Transverse colon (tissue), 4 donors: ENCODE measurements at regions not wholly inside any gene's neighbourhood (a gene's known extent, or its start where the extent isn't known, plus 50 kb on each side); places are given as distances from the start of the nearest gene placed in this dataset.

Experiments used
- DNase-seq: peaks from one replicate; pipeline ENCODE4 v3.0.0-alpha.2; 2019
- H3K27ac ChIP-seq, 4 donors: fragments of 200-600 bp; sonication (generic); 2 replicates each; pipeline ENCODE4 v1.5.1; 2016 to 2018; ENCODE audit warnings: inconsistent platforms in 4 of 4
- H3K27me3 ChIP-seq: fragments of 200-600 bp; sonication (generic); 2 replicates; pipeline ENCODE4 v1.5.1; 2017; ENCODE audit warnings: inconsistent platforms
- H3K36me3 ChIP-seq, 4 donors: fragments of 200-600 bp; sonication (generic); 2 replicates each; pipeline ENCODE4 v1.5.1; 2017 to 2019; ENCODE audit warnings: inconsistent platforms in 4 of 4
- H3K4me1 ChIP-seq, 4 donors: fragments of 200-600 bp; sonication (generic); 2 replicates each; pipeline ENCODE4 v1.5.1; 2017 to 2020; ENCODE audit warnings: inconsistent platforms in 4 of 4
- H3K4me3 ChIP-seq, 4 donors: fragments of 200-600 bp; sonication (generic); 1 replicate in 1 of 4; 2 replicates in 3 of 4; pipeline versions ENCODE4 v1.5.1 to v1.6.1; 2017 to 2019; ENCODE audit warnings: inconsistent platforms in 4 of 4
- H3K9me3 ChIP-seq, 2 donors: fragments of 200-600 bp; sonication (generic); 2 replicates each; pipeline ENCODE4 v1.5.1; 2017 to 2019; ENCODE audit warnings: inconsistent platforms in 2 of 2
- CTCF ChIP-seq, 5 experiments: fragments of 200-600 bp in 3 of 5; fragments of 450-650 bp in 2 of 5; sonication (generic) in 3 of 5; IDR thresholded peaks; 1 replicate in 2 of 5; 2 replicates in 3 of 5; pipeline ENCODE4 v1.5.1; 2016 to 2017; ENCODE audit warnings: antibody characterized with exemption in 5 of 5, inconsistent platforms in 3 of 5, mild to moderate bottlenecking in 2 of 5, moderate library complexity in 1 of 5
- EP300 ChIP-seq: sonication (generic); formaldehyde crosslinking; IDR thresholded peaks from one replicate; pipeline ENCODE4 v1.6.1; 2017; ENCODE audit warnings: antibody characterized with exemption, low read depth
- POLR2A ChIP-seq: fragments of 450-650 bp; IDR thresholded peaks from one replicate; pipeline ENCODE4 v1.6.1; 2016; ENCODE audit warnings: antibody characterized with exemption, mild to moderate bottlenecking, moderate library complexity
- POLR2AphosphoS5 ChIP-seq, 3 donors: sonication (generic); formaldehyde crosslinking; IDR thresholded peaks; one replicate each; pipeline ENCODE4 v1.6.1; 2016; ENCODE audit warnings: antibody characterized with exemption in 3 of 3
- WGBS, 2 donors: methylation state at CpG; one replicate each; pipeline ENCODE4 v1.1.5; 2018; ENCODE audit warnings: low coverage in 1 of 2; 5-methylcytosine and 5-hydroxymethylcytosine counted together
- in situ Hi-C, 4 donors: fragments of 200-750 bp; cut with MboI; loops; one replicate each; pipeline versions ENCODE4 v1.15.0 to v1.15.1; 2017; ENCODE audit warnings: low sequenced_read_pairs in 3 of 4, low pct_ligation_motif_present in 1 of 4, low pct_unique_long_range_greater_than_20kb in 1 of 4
- intact Hi-C: fragments of 100-400 bp; cut with DNase I; formaldehyde crosslinking; loops from one replicate; pipeline ENCODE4 v1.15.1; 2023; ENCODE audit warnings: low total_unique reads

- in situ Hi-C loops, result no loop called here
- H3K9me3 ChIP-seq, result no peaks in the 10 kb centered on the region
These were observed 120.2 kb upstream of the GK2 start for GRCh38 chr4:79528241-79528706.

GRCh38 chr4:79526641-79527565 lies 118.9 kb upstream of the GK2 start:
- in situ Hi-C loops (no loop called here), intact Hi-C loops (no loop called here)
- Histone ChIP-seq H3K4me3 (no peak overlapping the region), H3K4me1 (no peaks in the 10 kb centered on the region), H3K9me3 (no peaks in the 10 kb centered on the region), H3K27me3 (no peaks in the 10 kb centered on the region), H3K27ac (no peak overlapping the region), H3K36me3 (no peaks in the 10 kb centered on the region)
- no peak for DNase-seq
- 86 to 91% methylated on average over 14 to 15 of the region's 15 CpGs for WGBS, 2 donors
- TF ChIP-seq EP300 (no peak), CTCF (IDR thresholded peaks at IDR 0.05) (no peak), POLR2AphosphoS5 (IDR thresholded peaks at IDR 0.05) (no peak), POLR2A (no peak)

More at GRCh38 chr4:79528241-79528706, 120.2 kb upstream of the GK2 start:
- intact Hi-C loops, result no loop called here
- H3K4me1 ChIP-seq, result no peaks in the 10 kb centered on the region
- TF ChIP-seq EP300 (no peak), POLR2AphosphoS5 (IDR thresholded peaks at IDR 0.05) (no peak), CTCF (IDR thresholded peaks at IDR 0.05) (no peak), POLR2A (no peak)
- DNase-seq, result no peak
- no peak overlapping the region for H3K4me3 ChIP-seq
- no peak overlapping the region for H3K27ac ChIP-seq
- 29 to 51% methylated on average over 2 to 3 of the region's 3 CpGs for WGBS, 2 donors
- H3K36me3 ChIP-seq, result no peaks in the 10 kb centered on the region
- H3K27me3 ChIP-seq, result no peaks in the 10 kb centered on the region

- 81 to 84% methylated on average over 2 of the region's 2 CpGs for WGBS, 2 donors
- no peak for DNase-seq
- no peak overlapping the region for H3K4me3 ChIP-seq
- TF ChIP-seq POLR2A, result no peak
- TF ChIP-seq EP300, result no peak
- no peak for TF ChIP-seq POLR2AphosphoS5 (IDR thresholded peaks at IDR 0.05)
- TF ChIP-seq CTCF (IDR thresholded peaks at IDR 0.05), result no peak
- H3K27me3 ChIP-seq, result no peaks in the 10 kb centered on the region
- no peak overlapping the region for H3K27ac ChIP-seq
- no peaks in the 10 kb centered on the region for H3K4me1 ChIP-seq
- H3K36me3 ChIP-seq, result no peaks in the 10 kb centered on the region
- in situ Hi-C loops, result no loop called here
- H3K9me3 ChIP-seq, result no peaks in the 10 kb centered on the region
- intact Hi-C loops, result no loop called here
These were observed 108.1 kb upstream of the GK2 start for GRCh38 chr4:79516114-79516513.

GRCh38 chr4:79514621-79515329 lies 106.7 kb upstream of the GK2 start:
- intact Hi-C loops (no loop called here), in situ Hi-C loops (no loop called here)
- DNase-seq, result no peak
- H3K4me3 ChIP-seq, result no peak overlapping the region
- TF ChIP-seq CTCF (IDR thresholded peaks at IDR 0.05) (no peak), POLR2A (no peak), POLR2AphosphoS5 (IDR thresholded peaks at IDR 0.05) (no peak), EP300 (no peak)
- H3K27ac ChIP-seq, result no peak overlapping the region
- no peaks in the 10 kb centered on the region for H3K4me1 ChIP-seq
- H3K36me3 ChIP-seq, result no peaks in the 10 kb centered on the region
- H3K9me3 ChIP-seq, result no peaks in the 10 kb centered on the region
- WGBS, 2 donors, result 49 to 63% methylated on average over 6 of the region's 6 CpGs
- H3K27me3 ChIP-seq, result no peaks in the 10 kb centered on the region
